ENCODE measurements at regions not wholly inside any gene's neighbourhood (a gene's known extent, or its start where the extent isn't known, plus 50 kb on each side); places are given as distances from the start of the nearest gene placed in this dataset.

GRCh38 chr11:28794405-28794804, 686.2 kb downstream of the METTL15 start:
- DNase-seq: peak; percentile 6

- no peak for DNase-seq
These were observed 685.1 kb downstream of the METTL15 start for GRCh38 chr11:28793282-28793738.

DNA sequence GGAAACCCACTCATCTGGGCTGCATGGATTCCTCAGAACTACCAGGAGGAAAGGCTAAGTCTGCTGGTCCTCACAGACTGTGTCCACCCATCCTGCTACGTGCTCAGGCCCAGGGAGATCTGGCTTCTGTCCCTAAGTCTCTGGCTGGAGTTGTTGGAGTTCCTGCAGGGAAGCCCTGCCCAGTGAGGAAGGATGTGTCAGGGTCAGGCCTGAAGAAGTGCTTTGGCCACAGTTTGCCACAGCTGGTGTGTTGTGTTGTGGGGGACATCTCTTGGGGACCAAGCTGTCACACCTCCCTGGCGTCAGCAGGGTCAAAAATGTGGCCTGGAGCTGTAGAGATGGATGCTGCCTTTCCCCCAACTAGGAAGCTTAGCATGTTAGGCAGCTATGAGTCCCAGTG, 684.7 kb downstream of the METTL15 start:
- no peak for DNase-seq

DNA sequence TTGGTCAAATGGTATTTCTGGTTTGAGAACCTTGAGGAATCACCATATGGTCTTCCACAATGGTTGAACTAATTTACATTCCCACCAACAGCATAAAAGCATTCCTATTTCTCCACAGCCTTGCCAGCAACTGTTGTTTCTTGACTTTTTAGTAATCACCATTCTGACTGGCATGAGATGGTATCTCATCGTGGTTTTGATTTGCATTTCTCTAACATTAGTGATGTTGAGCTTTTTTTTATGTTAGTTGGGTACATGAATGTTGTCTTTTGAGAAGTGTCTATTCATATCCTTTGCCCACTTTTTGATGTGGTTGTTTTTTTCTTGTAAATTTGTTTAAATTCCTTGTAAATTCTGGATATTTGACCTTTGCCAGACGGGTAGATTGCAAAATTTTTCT, 679.7 kb downstream of the METTL15 start:
- DNase-seq: peak; percentile 62

GRCh38 chr11:28777126-28777525, 668.9 kb downstream of the METTL15 start:
- DNase-seq: no peak

DNA sequence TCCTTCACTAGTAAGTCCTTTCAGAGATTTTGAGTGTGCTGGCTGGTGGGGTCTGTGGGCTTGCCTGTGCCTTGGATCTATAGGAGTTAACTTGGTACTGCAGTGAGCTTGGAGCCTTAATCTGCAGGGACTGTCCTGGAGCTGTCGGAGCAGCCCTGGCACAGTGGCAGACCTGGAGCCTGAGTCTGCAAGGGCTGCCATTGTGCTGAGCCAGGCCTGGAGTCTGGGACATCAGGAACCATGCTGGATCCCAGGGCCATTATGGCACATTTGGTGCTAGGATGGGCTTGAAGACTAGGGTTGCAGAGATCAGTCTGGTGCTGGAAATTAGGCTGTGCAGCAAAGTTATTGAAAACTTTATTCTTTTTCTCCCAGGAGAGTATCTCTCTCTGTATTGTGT, 665.4 kb downstream of the METTL15 start:
- DNase-seq: no peak

DNA sequence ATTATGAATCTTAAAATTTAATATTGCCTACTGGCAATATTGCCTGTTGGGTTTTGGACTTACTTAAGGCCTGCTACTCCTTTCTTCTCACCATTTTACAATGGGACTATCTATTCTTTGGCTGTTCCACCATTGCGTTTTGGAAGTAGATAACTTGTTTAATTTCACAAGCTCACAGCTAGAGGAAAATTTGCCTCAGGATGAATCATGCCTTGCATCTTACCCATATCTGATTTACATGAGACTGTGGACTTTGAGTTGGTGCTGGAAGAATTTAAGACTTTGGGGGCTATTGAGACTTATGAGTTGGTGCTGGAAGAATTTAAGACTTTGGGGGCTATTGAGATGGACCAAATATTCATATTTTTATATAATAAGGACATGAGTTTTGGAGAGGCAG, 662.6 kb downstream of the METTL15 start:
- no peak for DNase-seq

- DNase-seq: peak; percentile 93
These were observed 659.4 kb downstream of the METTL15 start for GRCh38 chr11:28767574-28767973.

GRCh38 chr11:28763876-28764275, 655.7 kb downstream of the METTL15 start:
- DNase-seq: peak; percentile 37

GRCh38 chr11:28763151-28763550, 655.0 kb downstream of the METTL15 start:
- DNase-seq: peak; percentile 63

- peak; percentile 44 for DNase-seq
These were observed 652.6 kb downstream of the METTL15 start for GRCh38 chr11:28760676-28761390.

GRCh38 chr11:28759311-28759710, 651.1 kb downstream of the METTL15 start:
- DNase-seq: peak; percentile 65

- peak; percentile 96 for DNase-seq
These were observed 649.7 kb downstream of the METTL15 start for GRCh38 chr11:28757725-28758515.

- DNase-seq: peak; percentile 98
These were observed 648.8 kb downstream of the METTL15 start for GRCh38 chr11:28756977-28757376.

GRCh38 chr11:28743061-28743550, 634.9 kb downstream of the METTL15 start:
- DNase-seq: peak; percentile 73

- DNase-seq: no peak
These were observed 631.5 kb downstream of the METTL15 start for GRCh38 chr11:28739489-28740280.

DNA sequence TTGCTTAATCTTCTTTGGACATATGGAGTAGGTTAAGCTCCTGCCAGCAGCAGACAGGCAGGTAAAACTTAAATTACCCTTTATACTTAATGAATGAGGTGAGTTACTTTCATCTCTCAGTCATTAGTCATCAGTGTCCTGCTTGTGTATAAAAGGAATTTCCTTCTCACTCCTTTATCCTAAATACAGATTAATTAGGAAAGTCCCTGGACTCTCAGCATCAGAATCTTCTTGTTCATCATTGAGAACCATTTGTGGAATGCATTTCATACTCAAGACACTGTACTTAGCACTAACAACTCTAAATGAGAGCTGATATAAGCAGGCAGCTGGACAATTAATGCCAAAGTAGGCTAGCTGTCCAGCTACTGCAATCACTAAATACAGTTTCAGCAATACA, 630.4 kb downstream of the METTL15 start:
- no peak for DNase-seq

DNA sequence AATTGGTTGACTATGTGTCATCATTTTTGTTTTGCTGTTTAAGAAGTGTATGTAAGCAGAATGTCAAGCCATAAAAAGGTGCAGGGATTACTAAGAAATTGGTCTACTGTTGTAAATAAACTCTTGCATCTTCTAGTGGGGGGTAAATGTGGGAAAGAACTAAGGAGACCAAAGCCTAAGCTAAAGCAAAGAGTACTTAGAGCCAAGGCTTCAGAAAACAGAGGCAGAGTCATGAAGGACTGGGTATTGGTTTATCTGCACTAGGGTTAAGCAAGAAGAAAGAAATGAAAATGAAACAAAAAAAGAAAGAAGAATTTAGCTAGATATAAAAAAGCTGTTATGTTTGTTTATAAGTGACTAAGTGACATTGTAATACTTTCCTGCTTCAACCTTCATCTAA, 628.1 kb downstream of the METTL15 start:
- DNase-seq: no peak

DNA sequence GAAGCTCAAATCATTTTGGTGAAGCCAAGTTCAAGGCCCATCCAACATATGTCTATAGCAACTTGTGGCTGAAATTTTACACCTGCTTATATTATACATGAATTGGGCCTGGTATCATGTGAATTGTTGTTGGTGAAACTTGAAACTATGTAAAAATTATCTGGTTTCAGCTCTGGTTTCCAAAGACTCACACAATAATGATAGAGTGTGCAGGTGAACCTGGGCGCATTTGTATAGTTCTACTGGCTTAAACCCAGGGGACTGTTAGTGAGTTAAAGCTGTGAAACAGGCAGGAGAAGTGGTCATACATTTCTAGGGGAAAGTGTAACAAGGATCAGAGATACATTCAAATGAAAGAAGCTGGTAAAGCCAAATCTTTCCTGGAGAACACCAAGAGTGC, 627.3 kb downstream of the METTL15 start:
- no peak for DNase-seq

- no peak for DNase-seq
These were observed 622.7 kb downstream of the METTL15 start for GRCh38 chr11:28730889-28731288.

DNA sequence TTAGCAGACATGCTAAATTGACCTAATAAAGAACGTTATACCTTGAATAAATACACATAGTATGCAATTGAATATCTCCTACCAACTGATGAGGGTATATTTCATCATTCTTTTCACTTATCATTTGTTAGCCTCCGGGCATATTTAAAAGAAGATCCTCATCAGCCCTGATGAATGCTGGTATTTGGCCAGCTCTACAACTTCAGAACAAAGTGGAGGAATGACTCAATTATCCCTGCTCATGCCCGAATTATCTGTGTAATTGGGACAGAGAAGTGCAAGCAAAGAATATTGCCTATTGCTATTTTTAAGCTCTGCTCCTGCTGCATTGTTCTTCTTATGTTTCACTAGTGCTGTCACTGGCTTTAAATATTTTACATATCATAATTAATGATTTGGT, 622.1 kb downstream of the METTL15 start:
- no peak for DNase-seq

GRCh38 chr11:28729339-28729738, 621.2 kb downstream of the METTL15 start:
- DNase-seq: no peak

- no peak for DNase-seq
These were observed 620.5 kb downstream of the METTL15 start for GRCh38 chr11:28728666-28729065.
